ENCODE measurements at regions not wholly inside any gene's neighbourhood (a gene's known extent, or its start where the extent isn't known, plus 50 kb on each side); places are given as distances from the start of the nearest gene placed in this dataset.

GRCh38 chr5:92401492-92401891 lies 1018.4 kb upstream of the ARRDC3 start:
- Histone ChIP-seq H3K27ac (no peak overlapping the region), H3K4me1 (replicated peaks) (no peaks in the 10 kb centered on the region), H3K36me3 (no peaks in the 10 kb centered on the region), H3K9me3 (replicated peaks) (no peaks in the 10 kb centered on the region), H3K4me3 (no peak overlapping the region), H3K27me3 (replicated peaks) (0 out of 2 replicates have a peak, but pooled peaks cover 2% of the 10 kb centered on the region)
- no peak for DNase-seq (ENCODE audit: low read depth in 1 of 2, low spot score in 2 of 2)

GRCh38 chr5:92394936-92395335 lies 1011.8 kb upstream of the ARRDC3 start:
- H3K4me1 ChIP-seq (replicated peaks), result no peaks in the 10 kb centered on the region
- no peak overlapping the region for H3K27ac ChIP-seq
- DNase-seq (ENCODE audit: low read depth in 1 of 2, low spot score in 2 of 2), result no peak
- no peaks in the 10 kb centered on the region for H3K36me3 ChIP-seq
- no peaks in the 10 kb centered on the region for H3K9me3 ChIP-seq (replicated peaks)
- no peaks in the 10 kb centered on the region for H3K27me3 ChIP-seq (replicated peaks)
- no peak overlapping the region for H3K4me3 ChIP-seq

GRCh38 chr5:92390657-92391056 lies 1007.5 kb upstream of the ARRDC3 start:
- Histone ChIP-seq H3K27ac (no peak overlapping the region), H3K4me3 (no peak overlapping the region), H3K27me3 (replicated peaks) (no peaks in the 10 kb centered on the region), H3K9me3 (replicated peaks) (no peaks in the 10 kb centered on the region), H3K36me3 (no peaks in the 10 kb centered on the region), H3K4me1 (replicated peaks) (no peaks in the 10 kb centered on the region)
- DNase-seq (ENCODE audit: low read depth in 1 of 2, low spot score in 2 of 2), result no peak

GRCh38 chr5:92380069-92380770 lies 997.1 kb upstream of the ARRDC3 start:
- no peaks in the 10 kb centered on the region for H3K4me1 ChIP-seq (replicated peaks)
- no peaks in the 10 kb centered on the region for H3K36me3 ChIP-seq
- no peak overlapping the region for H3K4me3 ChIP-seq
- H3K27ac ChIP-seq, result no peak overlapping the region
- no peak for DNase-seq (ENCODE audit: low read depth in 1 of 2, low spot score in 2 of 2)
- H3K9me3 ChIP-seq (replicated peaks), result no peaks in the 10 kb centered on the region
- no peaks in the 10 kb centered on the region for H3K27me3 ChIP-seq (replicated peaks)

- H3K4me3 ChIP-seq, result no peak overlapping the region
- no peaks in the 10 kb centered on the region for H3K4me1 ChIP-seq (replicated peaks)
- no peak overlapping the region for H3K27ac ChIP-seq
- no peaks in the 10 kb centered on the region for H3K9me3 ChIP-seq (replicated peaks)
- no peaks in the 10 kb centered on the region for H3K36me3 ChIP-seq
- no peaks in the 10 kb centered on the region for H3K27me3 ChIP-seq (replicated peaks)
- no peak for DNase-seq (ENCODE audit: low read depth in 1 of 2, low spot score in 2 of 2)
Observed at GRCh38 chr5:92378966-92379611, 996.0 kb upstream of the ARRDC3 start.

- DNase-seq (ENCODE audit: low read depth in 1 of 2, low spot score in 2 of 2), result no peak
- H3K4me1 ChIP-seq (replicated peaks), result no peaks in the 10 kb centered on the region
- H3K27ac ChIP-seq, result no peak overlapping the region
- no peaks in the 10 kb centered on the region for H3K27me3 ChIP-seq (replicated peaks)
- no peaks in the 10 kb centered on the region for H3K9me3 ChIP-seq (replicated peaks)
- no peaks in the 10 kb centered on the region for H3K36me3 ChIP-seq
- no peak overlapping the region for H3K4me3 ChIP-seq
Observed at GRCh38 chr5:92374859-92375258, 991.7 kb upstream of the ARRDC3 start.

GRCh38 chr5:92372766-92373165 lies 989.6 kb upstream of the ARRDC3 start:
- H3K4me1 ChIP-seq (replicated peaks), result no peaks in the 10 kb centered on the region
- DNase-seq (ENCODE audit: low read depth in 1 of 2, low spot score in 2 of 2), result no peak
- no peak overlapping the region for H3K4me3 ChIP-seq
- H3K27me3 ChIP-seq (replicated peaks), result no peaks in the 10 kb centered on the region
- no peaks in the 10 kb centered on the region for H3K9me3 ChIP-seq (replicated peaks)
- no peaks in the 10 kb centered on the region for H3K36me3 ChIP-seq
- H3K27ac ChIP-seq, result no peak overlapping the region

- H3K4me3 ChIP-seq, result no peak overlapping the region
- H3K9me3 ChIP-seq (replicated peaks), result no peaks in the 10 kb centered on the region
- no peak for DNase-seq (ENCODE audit: low read depth in 1 of 2, low spot score in 2 of 2)
- no peaks in the 10 kb centered on the region for H3K4me1 ChIP-seq (replicated peaks)
- H3K27ac ChIP-seq, result no peak overlapping the region
- no peaks in the 10 kb centered on the region for H3K36me3 ChIP-seq
- no peaks in the 10 kb centered on the region for H3K27me3 ChIP-seq (replicated peaks)
Observed at GRCh38 chr5:92371889-92372235, 988.7 kb upstream of the ARRDC3 start.

- Histone ChIP-seq H3K4me3 (no peak overlapping the region), H3K36me3 (no peaks in the 10 kb centered on the region), H3K27me3 (replicated peaks) (no peaks in the 10 kb centered on the region), H3K9me3 (replicated peaks) (no peaks in the 10 kb centered on the region), H3K4me1 (replicated peaks) (no peaks in the 10 kb centered on the region), H3K27ac (no peak overlapping the region)
- no peak for DNase-seq (ENCODE audit: low read depth in 1 of 2, low spot score in 2 of 2)
Observed at GRCh38 chr5:92371171-92371888, 988.2 kb upstream of the ARRDC3 start.

- no peak overlapping the region for H3K27ac ChIP-seq
- H3K27me3 ChIP-seq (replicated peaks), result no peaks in the 10 kb centered on the region
- no peaks in the 10 kb centered on the region for H3K4me1 ChIP-seq (replicated peaks)
- H3K9me3 ChIP-seq (replicated peaks), result no peaks in the 10 kb centered on the region
- H3K36me3 ChIP-seq, result no peaks in the 10 kb centered on the region
- DNase-seq (ENCODE audit: low read depth in 1 of 2, low spot score in 2 of 2), result no peak
- H3K4me3 ChIP-seq, result no peak overlapping the region
Observed at GRCh38 chr5:92370032-92370431, 986.9 kb upstream of the ARRDC3 start.

- no peak overlapping the region for H3K4me3 ChIP-seq
- no peak overlapping the region for H3K27ac ChIP-seq
- no peaks in the 10 kb centered on the region for H3K27me3 ChIP-seq (replicated peaks)
- no peaks in the 10 kb centered on the region for H3K4me1 ChIP-seq (replicated peaks)
- H3K9me3 ChIP-seq (replicated peaks), result no peaks in the 10 kb centered on the region
- DNase-seq (ENCODE audit: low read depth in 1 of 2, low spot score in 2 of 2), result no peak
- no peaks in the 10 kb centered on the region for H3K36me3 ChIP-seq
Observed at GRCh38 chr5:92369587-92369986, 986.5 kb upstream of the ARRDC3 start.

- Histone ChIP-seq H3K36me3 (no peaks in the 10 kb centered on the region), H3K27me3 (replicated peaks) (no peaks in the 10 kb centered on the region), H3K27ac (no peak overlapping the region), H3K4me1 (replicated peaks) (no peaks in the 10 kb centered on the region), H3K4me3 (no peak overlapping the region), H3K9me3 (replicated peaks) (no peaks in the 10 kb centered on the region)
- no peak for DNase-seq (ENCODE audit: low read depth in 1 of 2, low spot score in 2 of 2)
Observed at GRCh38 chr5:92364986-92365550, 982.0 kb upstream of the ARRDC3 start.

- Histone ChIP-seq H3K4me1 (replicated peaks) (no peaks in the 10 kb centered on the region), H3K36me3 (no peaks in the 10 kb centered on the region), H3K27ac (no peak overlapping the region), H3K9me3 (replicated peaks) (no peaks in the 10 kb centered on the region), H3K27me3 (replicated peaks) (no peaks in the 10 kb centered on the region), H3K4me3 (no peak overlapping the region)
- no peak for DNase-seq (ENCODE audit: low read depth in 1 of 2, low spot score in 2 of 2)
Observed at GRCh38 chr5:92353107-92354030, 970.3 kb upstream of the ARRDC3 start.
